CD14-positive monocyte (primary cell): ENCODE measurements at regions not wholly inside any gene's neighbourhood (a gene's known extent, or its start where the extent isn't known, plus 50 kb on each side); places are given as distances from the start of the nearest gene placed in this dataset. TPM values are rescaled to one million over a fixed set of nuclear protein-coding genes. Genes with fewer than 3 reads are reported as not detected.

ENCODE experiments used
- DNase-seq, 3 donors: peaks; one replicate each; pipeline ENCODE4 v3.0.0-alpha.2; 2011 to 2022
- H2AFZ ChIP-seq: 2 replicates; pipeline ENCODE4 v1.6.0; 2012; ENCODE audit warnings: mild to moderate bottlenecking, low read depth, low read length, inconsistent platforms; ENCODE audit not compliant: insufficient read depth, poor library complexity, severe bottlenecking
- H3K27ac ChIP-seq, 2 donors: 1 replicate in 1 of 2; 2 replicates in 1 of 2; pipeline ENCODE4 v1.5.1; 2012 to 2013; ENCODE audit warnings: low read length in 2 of 2, control low read depth in 1 of 2, inconsistent platforms in 1 of 2, low read depth in 1 of 2, mild to moderate bottlenecking in 1 of 2
- H3K27me3 ChIP-seq, 2 donors: one replicate each; pipeline versions ENCODE4 v1.6.0 to v1.6.1; 2011 to 2013; ENCODE audit warnings: low read length in 2 of 2; ENCODE audit not compliant: control insufficient read depth in 2 of 2, insufficient read depth in 2 of 2
- H3K36me3 ChIP-seq, 2 donors: replicated peaks in 1 of 2; 1 replicate in 1 of 2; 2 replicates in 1 of 2; pipeline versions ENCODE4 v1.5.1 to v1.6.1; 2012 to 2013; ENCODE audit warnings: low read length in 2 of 2, control low read depth in 1 of 2, inconsistent platforms in 1 of 2, mild to moderate bottlenecking in 1 of 2; ENCODE audit not compliant: insufficient read depth in 2 of 2, control insufficient read depth in 1 of 2
- H3K4me1 ChIP-seq, 2 donors: 1 replicate in 1 of 2; 2 replicates in 1 of 2; pipeline versions ENCODE4 v1.5.1 to v1.6.1; 2012 to 2013; ENCODE audit warnings: low read length in 2 of 2, control low read depth in 1 of 2, inconsistent platforms in 1 of 2, mild to moderate bottlenecking in 1 of 2, moderate library complexity in 1 of 2; ENCODE audit not compliant: insufficient read depth in 2 of 2, control insufficient read depth in 1 of 2
- H3K4me2 ChIP-seq: replicated peaks from 2 replicates; pipeline ENCODE3; 2012; ENCODE audit warnings: low read length, moderate library complexity, mild to moderate bottlenecking; ENCODE audit not compliant: poor library complexity, severe bottlenecking; ENCODE audit errors: extremely low read depth
- H3K4me3 ChIP-seq, 3 experiments: fragments of 200-600 bp in 1 of 3; sonication (generic) in 1 of 3; replicated peaks in 1 of 3; 1 replicate in 2 of 3; 2 replicates in 1 of 3; pipeline ENCODE4 v1.5.1; 2011 to 2013; ENCODE audit warnings: low read length in 3 of 3, mild to moderate bottlenecking in 3 of 3, control low read depth in 2 of 3, low read depth in 2 of 3, inconsistent platforms in 1 of 3, moderate library complexity in 1 of 3
- H3K79me2 ChIP-seq: 2 replicates; pipeline ENCODE4 v1.6.0; 2012; ENCODE audit warnings: mild to moderate bottlenecking, control low read depth, inconsistent platforms, low read length, moderate library complexity; ENCODE audit not compliant: insufficient read depth
- H3K9ac ChIP-seq: 2 replicates; pipeline ENCODE4 v1.6.0; 2017; ENCODE audit warnings: low read length, mild to moderate bottlenecking; ENCODE audit not compliant: insufficient read depth, poor library complexity, severe bottlenecking
- H3K9me3 ChIP-seq, 2 donors: replicated peaks in 1 of 2; 1 replicate in 1 of 2; 2 replicates in 1 of 2; pipeline versions ENCODE4 v1.5.1 to v1.6.1; 2012 to 2013; ENCODE audit warnings: low read length in 2 of 2, control low read depth in 1 of 2; ENCODE audit not compliant: control insufficient read depth in 1 of 2, insufficient read depth in 1 of 2
- H4K20me1 ChIP-seq: 2 replicates; pipeline ENCODE4 v1.6.0; 2012; ENCODE audit warnings: mild to moderate bottlenecking, low read length, control low read depth, moderate library complexity; ENCODE audit not compliant: insufficient read depth
- H3K27ac Mint-ChIP-seq, 7 donors: one replicate each; pipeline ENCODE4 v1.8.0; 2020; ENCODE audit warnings: mild to moderate bottlenecking in 7 of 7, mixed read lengths in 7 of 7, moderate library complexity in 6 of 7, inconsistent platforms in 2 of 7
- H3K27me3 Mint-ChIP-seq, 3 donors: one replicate each; pipeline ENCODE4 v1.8.0; 2021 to 2022; ENCODE audit warnings: low read depth in 3 of 3, mild to moderate bottlenecking in 3 of 3, mixed read lengths in 3 of 3, moderate library complexity in 3 of 3, inconsistent platforms in 1 of 3
- H3K36me3 Mint-ChIP-seq, 2 donors: one replicate each; pipeline ENCODE4 v1.8.0; 2020; ENCODE audit warnings: mixed read lengths in 2 of 2, inconsistent platforms in 1 of 2, mild to moderate bottlenecking in 1 of 2
- H3K4me1 Mint-ChIP-seq: one replicate; pipeline ENCODE4 v1.8.0; 2020; ENCODE audit warnings: mild to moderate bottlenecking, mixed read lengths
- H3K4me3 Mint-ChIP-seq, 2 donors: one replicate each; pipeline ENCODE4 v1.8.0; 2020; ENCODE audit warnings: mild to moderate bottlenecking in 2 of 2, mixed read lengths in 2 of 2, moderate library complexity in 1 of 2
- H3K9me3 Mint-ChIP-seq, 7 donors: one replicate each; pipeline ENCODE4 v1.8.0; 2020 to 2022; ENCODE audit warnings: mixed read lengths in 7 of 7, mild to moderate bottlenecking in 6 of 7, moderate library complexity in 6 of 7, inconsistent platforms in 2 of 7
- CTCF ChIP-seq: fragments of 200-600 bp; IDR thresholded peaks from one replicate; pipeline ENCODE4 v1.8.0; 2022; ENCODE audit warnings: antibody characterized with exemption, mild to moderate bottlenecking
- WGBS: methylation state at CpG from one replicate; pipeline ENCODE4 v1.1.5; 2013; ENCODE audit warnings: missing lambda C conversion rate; ENCODE audit not compliant: insufficient coverage; 5-methylcytosine and 5-hydroxymethylcytosine counted together
- intact Hi-C, 2 donors: fragments of 100-400 bp; cut with micrococcal nuclease; formaldehyde crosslinking; loops; one replicate each; pipeline versions ENCODE4 v1.15.0 to v1.15.1; 2023
- small RNA-seq: library from RNA; depleted of rRNA; stranded (forward); fragments of <200 nt; gene quantifications from one replicate; pipeline ENCODE3, GENCODE V24; 2012; ENCODE audit warnings: low read depth; ENCODE audit not compliant: insufficient read length

- Histone ChIP-seq H4K20me1 (no peaks in the 10 kb centered on the region), H3K9me3 (peaks cover 0 to 14% of the 10 kb centered on the region in 2 donors), H3K79me2 (no peaks in the 10 kb centered on the region), H3K4me3 (no peak overlapping the region), H3K27ac (no peak overlapping the region), H3K4me2 (no peak overlapping the region), H3K36me3 (no peaks in the 10 kb centered on the region), H3K4me1 (no peaks in the 10 kb centered on the region), H3K27me3 (no peaks in the 10 kb centered on the region), H2AFZ (no peak overlapping the region), H3K9ac (no peak overlapping the region)
- H3K27me3 Mint-ChIP-seq = peaks cover 0 to 4% (median 3%) of the 10 kb centered on the region in 3 donors
- no peak for TF ChIP-seq CTCF
- no peaks in the 10 kb centered on the region for H3K36me3 Mint-ChIP-seq
- intact Hi-C loops = no loop called here
- no peak for DNase-seq
- no peak overlapping the region for H3K4me3 Mint-ChIP-seq
- peaks cover 0 to 14% (median 5%) of the 10 kb centered on the region in 7 donors for H3K9me3 Mint-ChIP-seq
- no peaks in the 10 kb centered on the region for H3K4me1 Mint-ChIP-seq
- no CpG with 5 or more reads among the region's 3 CpGs for WGBS
- H3K27ac Mint-ChIP-seq = no peak overlapping the region
These were observed 169.2 kb downstream of the PARM1 start for GRCh38 chr4:75101906-75102786.

Small RNA genes in the stretch of these regions (small RNA-seq; reads per million reads assigned to genes)
- not detected for gene AC093870.1
